GM04504 (cell line): ENCODE measurements at regions not wholly inside any gene's neighbourhood (a gene's known extent, or its start where the extent isn't known, plus 50 kb on each side); places are given as distances from the start of the nearest gene placed in this dataset.
A peak's percentile ranks its signal among the peaks of the same experiment; 100 is the strongest.
"Not testable (repeated sequence)": the region's sequence is repeated elsewhere in the genome, so short reads cannot be mapped to it uniquely, and the experiment has no call there.

ENCODE experiments used
- DNase-seq: peaks from one replicate; pipeline ENCODE4 v3.0.0-alpha.2; 2012; ENCODE audit warnings: low read depth

- no peak for DNase-seq
Observed at GRCh38 chr6:27742833-27743573, 169.2 kb downstream of the OR2B2 start.

- DNase-seq: not testable (repeated sequence)
Observed at GRCh38 chr6:27739902-27740301, 172.3 kb downstream of the OR2B2 start.

DNA sequence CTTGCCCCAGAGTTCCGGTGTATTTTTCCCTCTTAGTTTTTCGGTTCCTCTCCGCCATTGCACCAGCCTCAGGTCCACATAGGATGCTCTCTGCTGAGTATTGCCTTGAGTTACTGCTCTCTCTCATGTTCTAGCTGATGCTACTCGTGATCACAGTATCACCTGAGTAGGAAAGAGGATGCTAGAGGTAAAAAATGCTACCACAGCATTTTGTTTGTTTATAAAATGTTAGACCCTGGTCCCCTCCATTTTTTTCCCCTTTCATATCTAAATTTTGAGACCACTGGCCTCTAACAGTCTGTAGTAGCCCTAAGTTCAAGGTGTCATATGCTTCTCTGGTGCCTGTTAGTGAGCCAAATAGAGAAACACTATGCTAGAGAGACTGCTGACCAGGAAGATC lies 175.5 kb downstream of the OR2B2 start:
- DNase-seq: no peak

DNA sequence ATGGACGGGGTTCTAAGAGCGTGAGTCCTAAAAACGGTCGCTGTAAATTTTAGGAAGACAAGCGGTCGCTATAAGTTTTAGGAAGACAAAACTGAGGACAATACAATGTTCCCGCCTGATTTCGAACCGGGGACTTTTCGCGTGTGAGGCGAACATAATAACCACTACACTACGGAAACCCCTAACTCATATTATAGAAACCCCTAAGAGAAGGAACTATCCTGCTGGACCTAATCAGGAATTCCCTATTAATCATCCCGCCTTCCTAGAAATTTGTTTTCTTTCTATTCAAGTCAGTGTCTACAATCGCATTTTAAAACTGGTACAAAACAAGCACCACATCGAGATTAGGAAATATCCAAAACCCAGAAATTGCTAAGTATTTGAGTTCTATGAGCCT lies 183.8 kb downstream of the OR2B2 start:
- DNase-seq: no peak

DNA sequence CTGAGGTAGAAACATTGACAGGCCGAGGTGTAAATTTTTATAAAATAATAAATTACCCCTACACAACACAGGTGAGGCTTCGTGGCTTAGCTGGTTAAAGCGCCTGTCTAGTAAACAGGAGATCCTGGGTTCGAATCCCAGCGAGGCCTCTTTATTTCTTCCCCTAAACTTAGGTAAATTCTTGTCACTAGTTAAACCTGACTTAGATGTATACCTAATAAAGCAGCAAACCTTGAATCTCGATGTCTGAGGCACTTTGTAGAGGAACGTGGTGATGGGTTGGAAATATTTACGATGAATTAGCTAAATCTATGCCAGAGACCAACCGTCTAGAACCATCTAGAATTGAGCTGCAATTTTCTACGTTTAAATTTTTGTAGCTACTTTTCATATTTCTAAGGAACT lies 185.6 kb downstream of the OR2B2 start:
- DNase-seq: no peak

GRCh38 chr6:27720607-27721580 lies 191.3 kb downstream of the OR2B2 start:
- no peak for DNase-seq

DNA sequence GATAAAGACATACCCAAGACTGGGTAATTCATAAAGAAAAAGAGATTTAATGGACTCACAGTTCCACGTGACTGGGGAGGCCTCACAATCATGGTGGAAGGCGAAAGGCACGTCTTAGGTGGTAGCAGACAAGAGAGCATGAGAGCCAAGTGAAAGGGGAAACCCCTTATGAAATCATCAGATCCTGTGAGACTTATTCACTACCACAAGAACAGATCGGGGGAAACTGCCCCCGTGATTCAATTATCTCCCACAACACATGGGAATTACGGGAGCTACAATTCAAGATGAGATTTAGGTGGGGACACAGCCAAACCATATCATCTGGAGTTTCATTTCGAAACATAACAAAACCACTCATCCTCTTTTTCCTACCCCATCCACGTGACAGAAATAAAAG lies 193.2 kb downstream of the OR2B2 start:
- DNase-seq: not testable (repeated sequence)

DNA sequence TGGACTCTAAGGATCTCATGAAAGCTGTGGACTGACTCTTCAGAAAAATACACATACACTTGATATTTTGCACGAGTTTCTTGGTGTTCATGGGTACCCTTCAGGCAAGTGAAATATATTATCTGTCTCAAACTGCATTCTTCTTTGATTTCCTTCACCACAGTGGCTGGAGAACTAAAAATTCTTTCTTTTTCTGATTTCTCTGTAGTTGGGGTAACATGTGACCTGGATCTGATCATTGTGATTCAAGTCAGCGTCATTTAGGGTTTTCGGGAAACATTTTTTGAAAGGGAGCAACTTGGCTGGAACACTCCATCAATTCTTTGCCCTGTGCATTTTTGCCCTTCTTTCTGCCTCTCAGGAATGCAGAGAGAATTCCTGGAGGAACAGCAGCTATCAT lies 205.8 kb downstream of the OR2B2 start:
- no peak for DNase-seq

GRCh38 chr6:27700337-27700736 lies 211.9 kb downstream of the OR2B2 start:
- no peak for DNase-seq

- DNase-seq: no peak
Observed at GRCh38 chr6:27694547-27694874, 217.7 kb downstream of the OR2B2 start.

GRCh38 chr6:27693766-27694546 lies 218.2 kb downstream of the OR2B2 start:
- DNase-seq: no peak

DNA sequence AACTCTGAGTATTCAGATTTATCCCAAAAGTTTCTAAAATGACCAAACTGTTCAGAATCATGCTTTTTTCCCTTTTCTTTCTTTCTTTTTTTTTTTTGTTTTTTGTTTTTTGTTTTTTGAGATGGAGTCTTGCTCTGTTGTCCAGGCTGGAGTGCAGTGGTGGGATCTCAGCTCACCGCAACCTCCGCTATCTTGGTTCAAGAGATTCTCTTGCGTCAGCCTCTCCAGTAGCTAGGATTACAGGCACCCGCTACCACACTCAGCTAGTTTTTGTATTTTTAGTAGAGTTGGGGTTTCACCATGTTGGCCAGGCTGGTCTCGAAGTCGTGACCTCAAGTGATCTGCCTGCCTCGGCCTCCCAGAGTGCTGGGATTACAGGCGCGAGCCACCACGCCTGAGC lies 219.2 kb upstream of the ZNF184 start:
- not testable (repeated sequence) for DNase-seq

DNA sequence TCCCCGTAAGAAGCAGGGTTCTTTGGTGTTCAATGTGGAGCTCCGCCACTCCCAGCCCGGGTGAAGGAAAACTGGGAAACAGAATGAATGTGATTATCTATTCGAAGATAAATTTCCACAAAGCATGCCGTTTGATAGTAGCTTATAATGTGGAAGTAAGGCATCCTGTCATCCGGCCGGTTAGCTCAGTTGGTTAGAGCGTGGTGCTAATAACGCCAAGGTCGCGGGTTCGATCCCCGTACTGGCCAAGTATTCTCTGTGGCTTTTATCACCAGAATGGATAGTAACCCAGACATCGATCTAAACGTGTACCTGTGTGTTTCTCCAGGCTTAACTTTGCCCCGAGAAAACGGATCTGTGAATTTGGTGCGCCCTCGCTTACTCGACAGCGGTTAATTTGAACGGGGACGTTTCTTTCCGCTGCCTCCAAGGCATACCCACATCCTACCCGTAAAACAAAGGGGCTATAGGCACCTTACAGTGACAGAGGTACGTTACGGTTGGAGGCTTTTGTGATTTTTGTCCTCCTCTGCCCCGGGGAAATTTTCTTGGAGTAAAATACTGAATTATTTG lies 215.2 kb upstream of the ZNF184 start:
- DNase-seq: peak; percentile 67

DNA sequence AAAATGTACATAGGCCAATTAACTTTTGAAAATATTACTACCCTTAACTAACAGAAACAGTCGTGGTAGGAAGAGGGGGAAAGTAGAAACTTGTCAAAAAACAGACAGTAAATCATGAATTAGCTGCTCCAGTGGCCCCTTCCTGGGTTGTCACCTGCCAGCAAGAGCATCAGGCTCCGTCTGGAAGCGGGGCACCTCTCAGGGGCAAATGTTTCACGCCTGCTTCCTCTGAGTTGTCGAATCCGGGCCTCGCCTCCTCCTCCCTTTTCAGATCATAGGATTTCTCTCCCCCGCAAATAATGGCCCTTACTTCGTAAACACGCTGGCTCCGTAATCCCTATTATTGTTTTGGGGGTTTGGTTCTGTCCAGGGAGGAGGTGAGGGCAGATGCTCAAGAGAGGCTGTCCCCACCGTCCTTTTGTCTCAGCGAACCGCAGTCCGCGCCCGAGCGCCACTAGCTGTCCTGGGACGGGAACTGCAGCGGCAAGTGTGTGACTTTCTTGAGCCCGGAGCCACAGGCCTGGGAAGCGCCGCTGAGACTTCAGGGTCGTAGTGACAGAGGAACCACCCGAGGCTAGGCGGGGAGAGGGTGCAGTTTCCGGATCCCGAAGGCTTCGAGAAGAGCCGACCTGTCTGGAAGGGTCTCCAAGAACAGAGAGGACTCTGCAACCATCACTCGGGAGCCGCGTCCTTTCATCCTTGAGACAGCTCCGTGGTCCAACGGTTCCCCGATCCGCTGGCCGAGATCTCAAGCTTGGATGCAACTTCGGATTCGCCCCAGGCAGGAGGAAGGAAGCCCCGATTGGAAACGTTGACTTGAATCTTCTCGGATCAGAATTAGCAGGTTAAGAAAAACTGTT lies 214.5 kb upstream of the ZNF184 start:
- DNase-seq: peak; percentile 38

DNA sequence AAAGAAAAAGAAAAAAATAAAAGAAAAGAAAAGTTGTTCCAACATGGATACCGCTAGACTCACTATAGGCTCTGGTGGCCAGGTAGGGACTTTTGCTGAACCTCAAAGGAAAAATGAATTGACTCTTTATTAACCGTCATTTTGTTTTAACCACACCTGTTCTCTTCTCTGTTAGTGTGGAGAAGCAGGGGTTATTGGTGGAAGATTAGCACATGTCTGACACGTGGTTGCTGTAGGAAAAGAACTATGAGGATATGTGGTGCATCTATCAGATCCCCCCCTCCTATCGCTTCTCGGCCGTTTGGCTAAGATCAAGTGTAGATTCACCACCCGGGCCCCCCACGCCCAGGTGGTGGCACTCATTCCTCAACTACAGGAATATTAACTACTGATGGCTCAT lies 212.4 kb upstream of the ZNF184 start:
- no peak for DNase-seq

DNA sequence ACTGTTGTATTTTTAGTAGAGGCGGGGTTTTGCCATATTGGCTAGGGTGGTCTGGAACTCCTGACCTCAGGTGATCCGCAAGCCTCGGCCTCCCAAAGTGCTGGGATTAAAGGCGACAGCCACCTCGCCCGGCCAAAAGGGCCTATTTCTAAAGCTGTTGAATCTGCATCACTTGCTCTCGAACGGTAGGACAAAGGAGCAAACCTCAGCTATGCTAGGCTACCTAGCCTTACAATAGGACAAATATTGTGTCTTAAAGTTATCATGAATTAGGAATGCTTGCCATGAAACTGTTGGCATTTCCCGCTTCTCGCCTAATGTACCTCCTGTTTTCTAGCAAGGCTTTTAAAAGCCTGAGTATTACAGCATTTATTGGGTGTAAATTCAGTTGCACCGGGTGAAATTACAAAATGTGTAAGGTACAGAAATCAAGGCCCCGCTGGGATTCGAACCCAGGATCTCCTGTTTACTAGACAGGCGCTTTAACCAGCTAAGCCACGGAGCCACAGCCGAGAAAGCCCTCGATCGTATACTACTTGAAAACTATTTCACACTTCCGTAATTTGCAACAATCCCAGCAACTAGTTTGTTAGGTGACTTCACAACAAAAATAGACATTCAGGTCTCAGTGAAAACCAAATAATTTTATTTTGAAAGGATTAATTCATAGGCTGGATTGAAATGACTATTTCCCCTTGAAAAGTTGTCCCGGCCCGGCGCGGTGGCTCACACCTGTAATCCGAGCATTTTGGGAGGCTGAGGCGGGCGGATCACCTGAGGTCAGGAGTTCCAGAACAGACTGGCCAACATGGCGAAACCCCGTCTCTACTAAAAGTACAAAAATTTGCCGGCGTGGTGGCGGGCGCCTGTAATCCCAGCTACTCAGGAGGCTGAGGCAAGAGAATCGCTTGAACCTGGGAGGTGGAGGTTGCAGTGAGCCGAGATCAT lies 211.6 kb upstream of the ZNF184 start:
- DNase-seq: no peak

DNA sequence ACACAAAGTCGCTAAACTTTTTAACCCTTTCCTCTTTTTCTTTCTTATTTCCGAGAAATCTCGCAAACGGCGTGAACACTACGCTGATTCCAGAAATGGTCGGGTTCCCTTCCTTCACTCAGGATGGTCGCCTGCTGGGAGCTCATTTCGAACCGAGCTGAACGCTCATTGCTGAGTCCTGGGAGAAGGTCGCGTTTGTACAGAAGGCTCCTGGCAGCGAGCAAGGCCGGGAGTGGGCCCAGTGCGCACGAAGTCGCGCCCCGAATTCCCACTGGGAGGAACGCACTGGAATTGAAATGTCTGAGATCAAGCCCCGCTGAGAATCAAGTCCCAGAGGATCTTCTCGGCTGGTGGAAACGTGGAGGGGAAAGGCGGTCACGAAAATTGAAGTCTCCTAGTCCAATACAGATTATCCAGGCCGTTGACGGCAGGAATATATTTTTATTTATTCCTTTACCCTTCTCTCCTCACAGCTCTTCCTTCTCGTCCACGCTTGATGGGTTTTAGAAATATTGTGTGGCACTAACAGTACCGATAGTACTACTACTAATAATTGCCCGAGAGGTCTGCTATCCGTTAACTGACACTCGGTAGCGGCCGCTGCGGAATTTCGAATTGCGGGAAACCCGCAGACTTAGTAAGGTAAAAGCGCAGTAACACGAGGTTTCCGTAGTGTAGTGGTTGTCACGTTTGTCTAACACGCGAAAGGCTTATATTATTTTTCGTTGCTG lies 207.2 kb upstream of the ZNF184 start:
- DNase-seq: no peak

GRCh38 chr6:27679308-27679963 lies 206.5 kb upstream of the ZNF184 start:
- no peak for DNase-seq

DNA sequence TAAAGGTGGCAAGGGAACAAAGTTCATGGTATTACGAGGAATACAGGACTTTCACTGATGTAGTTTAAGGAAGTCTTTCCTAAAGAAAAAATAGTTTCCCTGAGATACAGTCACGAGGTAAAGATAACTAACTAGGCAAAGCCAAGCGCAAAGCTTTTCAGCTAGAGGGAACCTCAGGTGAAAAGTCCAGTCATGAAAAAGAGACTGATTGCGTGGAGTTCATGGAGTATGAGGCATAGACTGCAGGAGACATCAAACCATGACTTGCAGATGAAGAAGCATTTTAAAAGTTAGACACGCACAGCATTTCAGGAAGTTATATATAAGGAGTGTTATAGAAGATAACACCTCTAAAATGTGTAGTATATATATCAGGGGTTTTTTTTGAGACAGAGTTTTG lies 205.6 kb upstream of the ZNF184 start:
- DNase-seq: no peak
